GM10266 (cell line): ENCODE measurements at regions not wholly inside any gene's neighbourhood (a gene's known extent, or its start where the extent isn't known, plus 50 kb on each side); places are given as distances from the start of the nearest gene placed in this dataset.

Experiments
- DNase-seq: peaks from one replicate; pipeline ENCODE4 v3.0.0; 2012; ENCODE audit errors: extremely low spot score
- CTCF ChIP-seq: IDR thresholded peaks from 2 replicates; pipeline ENCODE4 v1.5.1; 2012; ENCODE audit warnings: mild to moderate bottlenecking, low read depth; ENCODE audit not compliant: control insufficient read depth, insufficient read depth; ENCODE audit errors: missing control alignments

- no peak for TF ChIP-seq CTCF
- no peak for DNase-seq
Measured at GRCh38 chr13:106688940-106689339, 121.0 kb upstream of the ARGLU1 start.

GRCh38 chr13:106686163-106686562 is 118.2 kb upstream of the ARGLU1 start:
- DNase-seq: no peak
- no peak for TF ChIP-seq CTCF

- no peak for DNase-seq
- no peak for TF ChIP-seq CTCF
Measured at GRCh38 chr13:106685143-106685542, 117.2 kb upstream of the ARGLU1 start.

- DNase-seq: no peak
- TF ChIP-seq CTCF: no peak
Measured at GRCh38 chr13:106683918-106684317, 116.0 kb upstream of the ARGLU1 start.

- no peak for TF ChIP-seq CTCF
- DNase-seq: no peak
Measured at GRCh38 chr13:106683179-106683578, 115.2 kb upstream of the ARGLU1 start.

- no peak for DNase-seq
- TF ChIP-seq CTCF: no peak
Measured at GRCh38 chr13:106681997-106682396, 114.1 kb upstream of the ARGLU1 start.

GRCh38 chr13:106681536-106681935 is 113.6 kb upstream of the ARGLU1 start:
- no peak for DNase-seq
- TF ChIP-seq CTCF: no peak
